Dedifferentiated amniotic fluid mesenchymal stem cell (primary cell): ENCODE measurements at regions not wholly inside any gene's neighbourhood (a gene's known extent, or its start where the extent isn't known, plus 50 kb on each side); places are given as distances from the start of the nearest gene placed in this dataset.
"Not testable (repeated sequence)": the region's sequence is repeated elsewhere in the genome, so short reads cannot be mapped to it uniquely, and the experiment has no call there.

Experiments used
- DNase-seq: peaks from one replicate; pipeline ENCODE4 v3.0.0-alpha.2; 2016; ENCODE audit errors: extremely low spot score

DNA sequence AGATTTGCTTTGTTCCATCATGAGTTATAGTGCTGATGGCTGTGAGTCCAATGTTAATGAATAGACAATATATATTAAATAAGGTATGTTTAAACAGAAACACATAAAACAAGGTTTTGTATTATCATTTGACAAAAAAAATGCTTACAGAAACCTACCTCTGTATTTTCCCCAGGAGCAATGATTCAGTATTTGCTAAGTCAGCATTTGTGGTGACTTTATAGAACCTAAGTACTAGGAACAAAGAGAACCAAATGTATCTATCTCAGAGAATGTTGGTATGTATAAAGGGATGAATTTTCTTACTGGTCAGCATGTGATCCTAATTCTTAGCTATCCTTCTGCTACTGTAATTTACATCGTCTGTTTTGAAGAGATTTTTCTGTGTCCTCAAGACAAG is 421.5 kb upstream of the SEL1L start:
- DNase-seq: no peak

DNA sequence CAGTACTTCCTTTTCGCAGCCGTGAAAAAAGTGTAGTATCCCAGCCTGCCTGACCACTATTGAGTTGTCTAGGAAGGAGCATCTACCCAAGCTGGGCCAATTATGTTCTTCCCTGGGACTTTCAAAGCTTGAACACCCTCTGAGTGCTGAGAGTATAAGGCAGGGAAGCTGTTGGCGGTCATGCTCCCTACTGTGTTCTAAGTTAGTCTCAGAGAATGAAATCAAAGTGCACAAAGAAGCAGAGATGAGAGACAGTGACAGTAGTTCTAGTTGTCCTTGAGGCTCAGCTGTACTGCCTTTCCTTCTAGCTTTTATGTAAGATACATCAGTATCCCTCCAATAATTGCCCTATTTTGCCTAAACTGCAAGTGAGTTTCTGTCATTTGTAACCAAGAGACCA is 427.1 kb upstream of the SEL1L start:
- DNase-seq: no peak

DNA sequence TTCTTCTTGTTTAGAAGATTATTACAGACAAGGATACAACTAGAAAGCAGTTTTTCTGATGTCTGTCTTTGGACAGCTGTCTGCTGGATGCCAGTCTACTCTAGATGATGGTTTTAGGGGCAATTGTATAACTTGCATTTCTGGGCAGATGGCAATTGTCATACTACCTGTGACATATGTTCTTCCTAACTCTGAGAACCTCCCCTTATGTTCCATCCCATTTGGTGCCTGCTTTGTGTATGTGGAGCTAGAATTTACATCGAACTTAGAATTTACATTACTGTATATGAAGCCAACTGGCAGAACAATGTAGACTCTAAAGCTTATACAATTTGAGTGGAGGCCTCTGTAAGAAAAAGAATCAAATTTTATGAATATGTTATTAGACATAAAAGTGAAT is 430.2 kb upstream of the SEL1L start:
- DNase-seq: no peak

DNA sequence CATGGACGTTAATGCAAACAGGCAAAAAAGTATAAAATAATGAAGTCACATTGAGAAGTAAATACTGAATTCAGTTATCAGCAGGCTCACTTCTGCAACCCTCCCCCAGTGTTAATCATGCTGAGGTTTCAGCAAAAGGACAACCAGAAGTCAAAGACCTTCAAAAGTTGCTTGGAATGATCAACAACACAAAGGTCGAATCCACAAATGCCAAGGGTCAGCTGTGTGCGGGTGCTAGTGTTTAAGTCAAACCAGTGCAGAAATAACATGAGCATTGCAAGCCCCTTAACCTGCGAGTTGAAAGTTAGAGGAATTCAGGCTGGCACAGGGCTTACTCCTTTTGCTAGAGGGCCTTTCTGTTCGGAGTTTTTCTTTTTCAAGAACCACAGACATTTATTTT is 436.7 kb upstream of the SEL1L start:
- no peak for DNase-seq

DNA sequence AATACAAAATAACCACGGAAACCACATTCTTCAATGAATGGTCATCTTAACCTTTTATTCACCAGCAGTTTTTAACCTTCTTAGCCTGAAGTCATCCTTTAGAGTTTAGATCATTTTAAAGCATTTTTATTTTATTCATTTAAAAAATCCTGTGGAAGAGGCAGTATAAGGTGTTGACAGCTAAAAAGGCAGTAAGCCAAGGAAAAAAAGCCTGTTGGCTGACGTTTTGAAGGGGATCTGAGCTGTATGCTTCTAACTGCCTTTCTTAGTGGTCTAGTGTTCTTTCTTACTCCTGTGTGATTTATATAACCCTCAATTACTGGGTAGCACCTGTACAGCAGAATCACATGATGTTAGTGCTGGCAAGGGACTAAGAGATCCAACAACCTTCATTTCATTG is 438.3 kb upstream of the SEL1L start:
- DNase-seq: no peak

DNA sequence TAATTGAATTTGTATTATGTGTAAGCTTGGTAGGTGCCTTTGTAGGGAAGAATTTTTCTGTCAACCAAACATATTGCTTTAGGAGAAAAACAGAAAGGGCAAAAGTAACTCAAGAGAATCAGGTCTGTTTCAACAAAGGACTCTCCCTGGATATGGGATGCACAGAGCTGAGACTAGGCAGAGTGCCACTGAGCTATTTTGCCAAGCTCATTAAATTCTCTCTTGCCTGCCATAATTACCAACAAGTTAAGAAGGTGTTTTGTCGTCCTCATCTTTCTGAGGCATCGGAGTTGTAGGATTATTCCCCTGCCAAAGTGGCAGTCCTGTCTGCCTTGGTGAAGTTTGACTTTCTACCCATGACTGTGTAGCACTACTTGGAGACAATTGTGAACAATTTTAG is 438.9 kb upstream of the SEL1L start:
- DNase-seq: no peak

DNA sequence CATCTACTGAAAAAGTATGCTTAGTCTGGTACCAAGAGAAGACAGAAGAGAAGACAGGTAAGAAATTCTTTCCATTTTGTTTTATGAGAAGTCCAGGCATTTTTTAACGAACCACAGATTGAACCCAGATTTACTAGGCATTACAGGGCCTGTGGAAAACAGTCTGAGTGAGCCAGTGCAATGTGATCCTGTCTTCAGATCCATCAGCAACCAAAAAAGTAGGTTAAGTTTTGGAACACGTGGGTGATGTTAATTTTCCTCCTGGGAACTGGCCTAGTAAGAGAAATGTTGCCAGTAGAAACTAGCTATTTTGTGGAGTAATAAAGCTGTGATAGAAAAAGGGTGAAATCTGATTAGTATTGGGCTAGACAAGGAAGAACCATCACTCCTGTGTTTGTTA is 440.9 kb upstream of the SEL1L start:
- DNase-seq: no peak

DNA sequence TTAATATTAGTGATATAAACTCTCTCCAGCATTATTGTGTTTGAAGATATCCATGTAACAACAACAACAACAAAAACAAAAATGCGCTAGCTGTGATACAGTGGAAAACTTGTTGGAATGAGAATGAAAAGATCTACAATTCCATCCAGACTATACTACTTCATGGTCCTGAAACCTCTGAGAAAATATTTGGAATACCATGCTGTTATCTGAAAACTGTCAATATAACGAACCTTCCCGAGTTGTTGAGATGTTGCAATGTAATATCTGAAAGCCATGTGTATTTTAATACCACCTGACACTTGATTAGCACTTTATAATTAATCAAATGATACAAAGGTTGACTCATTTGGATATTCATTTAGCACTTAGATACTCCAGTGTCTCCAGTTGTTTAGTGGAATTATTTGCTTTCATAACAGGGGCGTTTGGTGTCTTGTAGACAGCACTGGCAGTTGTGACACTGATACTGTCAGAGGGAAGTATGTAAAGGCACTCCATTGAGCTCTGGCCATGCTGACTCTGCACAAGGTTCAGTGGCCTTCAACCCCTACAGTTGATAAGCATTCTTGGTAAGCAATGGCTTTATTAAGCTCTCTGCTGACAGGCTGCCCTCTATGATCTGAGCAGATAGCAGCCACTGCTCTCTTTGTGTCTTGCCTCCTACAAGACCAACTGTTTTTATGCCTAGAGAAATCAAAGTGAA is 447.1 kb upstream of the SEL1L start:
- no peak for DNase-seq

DNA sequence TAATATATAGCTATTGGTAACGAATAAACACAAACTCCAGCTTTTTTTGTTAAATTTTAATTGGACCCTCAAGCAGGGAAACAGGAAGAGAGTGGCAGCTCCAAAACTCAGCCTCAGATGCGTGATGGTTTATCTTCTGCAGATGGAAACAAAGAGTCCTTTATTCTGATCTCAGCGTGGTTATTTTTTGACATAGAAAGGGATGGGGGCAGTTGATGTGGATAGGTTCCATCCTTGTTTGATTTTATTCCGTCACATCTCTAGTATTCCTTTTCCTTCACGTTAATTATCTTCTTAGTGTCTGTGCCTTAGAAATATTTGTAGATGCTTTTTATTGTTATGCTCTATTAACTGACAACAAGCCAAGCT is 447.6 kb upstream of the SEL1L start:
- DNase-seq: no peak

DNA sequence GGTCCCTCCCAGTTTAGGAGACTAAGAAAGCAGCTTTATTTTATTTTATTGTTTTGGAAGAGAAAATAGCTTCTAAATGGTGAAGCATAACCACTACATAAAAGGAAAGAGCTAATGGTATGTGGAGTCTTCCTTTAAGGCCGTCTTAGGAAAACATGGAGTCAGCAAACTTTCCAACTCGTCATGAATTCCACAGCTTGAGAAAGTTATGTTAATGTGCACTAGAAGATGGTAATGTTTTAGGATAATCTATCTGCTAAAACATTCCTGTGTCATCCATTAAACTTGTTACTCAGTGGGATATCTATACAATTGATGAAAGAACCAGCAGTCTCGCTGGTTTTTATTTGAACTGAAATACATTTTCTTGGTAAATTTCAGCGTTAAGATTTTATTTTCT is 448.4 kb upstream of the SEL1L start:
- DNase-seq: no peak

DNA sequence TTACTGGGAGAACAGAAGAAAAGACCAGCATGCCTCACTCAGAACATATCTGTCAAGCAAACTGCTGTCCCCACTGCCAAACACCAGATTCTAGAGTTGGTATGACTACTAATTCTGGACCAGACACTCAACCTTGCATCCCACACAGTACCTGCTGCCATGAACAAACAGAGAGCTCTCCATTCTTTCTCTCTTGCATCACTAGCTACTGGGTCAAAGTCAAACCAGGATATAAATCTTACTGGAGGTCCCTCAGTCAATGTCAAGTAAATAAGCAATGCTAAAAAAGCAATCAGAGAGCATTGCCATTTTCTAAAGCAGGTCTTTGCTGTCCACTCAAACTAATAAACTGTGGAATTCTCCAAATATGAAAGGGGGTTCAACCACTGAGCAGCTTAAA is 452.4 kb upstream of the SEL1L start:
- DNase-seq: no peak

DNA sequence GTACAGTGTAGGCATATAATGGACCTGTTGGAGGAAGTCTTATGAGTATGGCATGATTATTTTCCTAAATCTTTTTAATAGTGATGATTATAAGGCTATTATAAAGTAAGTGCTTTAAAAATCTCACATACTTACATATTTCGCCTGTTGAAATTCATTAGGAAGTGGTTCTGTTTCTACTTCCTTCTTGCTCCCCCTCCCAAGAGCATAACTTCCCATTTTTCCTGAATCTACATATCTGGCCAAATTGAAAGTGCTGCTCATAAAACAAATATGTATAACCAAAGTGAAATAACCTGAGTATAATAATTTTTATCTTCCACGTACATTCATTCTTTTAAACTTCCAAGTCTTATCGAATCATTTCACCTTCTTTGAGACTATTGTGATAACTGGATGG is 455.6 kb upstream of the SEL1L start:
- no peak for DNase-seq

DNA sequence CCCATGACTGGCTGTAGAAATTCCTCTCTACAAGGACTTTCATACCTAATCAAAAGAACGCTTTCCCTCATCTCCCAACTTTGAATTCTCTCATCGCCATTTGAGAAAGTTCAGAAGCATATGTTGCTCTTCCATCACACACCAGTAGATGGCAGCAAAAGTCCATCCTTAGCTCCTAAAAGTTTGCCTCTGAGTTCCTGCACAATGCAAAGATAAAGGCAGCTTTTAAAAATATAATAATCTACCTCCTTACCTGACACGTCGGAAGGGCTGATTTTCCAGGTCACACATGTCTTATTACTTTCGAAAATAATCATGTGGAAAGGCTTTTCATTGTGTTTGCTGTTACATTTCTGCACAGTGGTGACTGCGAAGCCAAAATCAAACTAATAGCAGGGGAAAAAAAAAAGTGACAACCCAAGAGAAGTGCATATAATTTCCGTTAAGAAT is 456.7 kb upstream of the SEL1L start:
- peak; percentile 35 for DNase-seq

DNA sequence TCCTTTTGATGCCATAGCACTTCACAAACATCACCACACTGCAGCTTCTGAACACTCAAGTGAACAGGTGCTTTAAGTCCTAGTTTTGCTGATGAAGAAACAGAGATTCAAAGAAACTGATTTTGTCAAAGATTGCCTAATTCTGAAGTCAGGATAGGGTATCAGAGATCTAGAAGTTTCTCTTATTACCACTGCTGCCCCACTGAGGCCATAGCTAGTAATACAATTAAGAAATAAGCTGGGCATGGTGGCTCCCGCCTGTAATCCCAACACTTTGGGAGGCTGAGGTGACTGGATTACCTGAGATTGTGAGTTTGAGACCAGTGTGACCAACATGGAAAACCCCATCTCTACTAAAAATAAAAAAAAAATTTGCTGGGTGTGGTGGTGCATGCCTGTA is 458.3 kb upstream of the SEL1L start:
- DNase-seq: no peak

DNA sequence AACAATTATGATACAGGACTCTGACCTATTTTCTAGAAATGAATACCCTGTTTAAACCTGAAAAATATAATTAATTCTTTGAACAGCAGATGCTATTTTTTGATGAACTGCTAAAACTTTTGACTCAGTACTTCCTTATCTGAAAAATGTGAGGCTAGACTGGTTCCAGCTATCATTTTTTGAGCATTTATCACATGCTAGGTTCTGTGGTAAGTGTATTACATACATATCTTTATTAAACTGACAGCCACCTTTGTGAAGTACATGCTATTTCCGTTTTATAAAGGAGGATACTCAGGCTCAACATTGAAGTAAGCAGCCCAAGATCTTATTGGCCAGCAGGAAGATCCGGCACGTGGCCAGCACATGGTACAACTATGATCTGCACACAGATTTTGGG is 459.8 kb upstream of the SEL1L start:
- no peak for DNase-seq

DNA sequence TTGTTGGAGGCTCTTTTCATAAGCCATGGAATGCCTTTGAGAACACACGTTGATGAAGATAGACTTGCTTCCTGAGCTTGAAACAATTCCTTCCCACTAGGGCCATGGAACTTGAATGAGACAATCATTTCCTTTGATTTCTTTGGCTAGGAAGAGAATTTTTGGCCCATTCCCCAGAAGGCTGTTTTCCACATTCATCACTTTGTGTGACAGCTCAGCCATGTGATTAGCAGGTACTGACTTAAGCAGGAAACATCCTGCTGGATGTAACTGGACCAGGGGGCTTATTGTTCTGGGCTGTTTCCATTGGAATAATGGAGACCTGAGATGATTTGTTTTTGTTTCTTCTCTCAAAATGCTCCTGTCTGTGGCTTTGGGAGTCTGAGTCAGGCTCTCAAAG is 469.8 kb upstream of the SEL1L start:
- no peak for DNase-seq

DNA sequence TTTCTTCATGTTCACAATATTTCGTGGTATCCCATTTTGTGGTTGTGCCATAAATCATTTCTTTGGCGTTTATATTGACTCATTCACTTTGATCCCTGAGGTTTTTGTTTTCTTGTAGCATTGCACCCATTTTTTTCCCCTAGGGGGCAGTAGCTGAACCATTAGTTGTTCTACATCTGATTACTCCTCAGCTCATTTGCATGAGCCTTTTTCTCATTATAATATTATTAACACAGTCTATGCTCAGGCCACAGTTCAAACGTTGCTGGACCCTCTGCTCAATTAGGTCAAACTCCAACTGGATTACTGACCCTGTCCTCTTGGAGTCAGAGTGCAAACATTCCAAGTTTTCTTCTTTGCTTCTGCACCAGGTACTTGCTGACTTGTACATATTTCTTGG is 475.4 kb upstream of the SEL1L start:
- no peak for DNase-seq

DNA sequence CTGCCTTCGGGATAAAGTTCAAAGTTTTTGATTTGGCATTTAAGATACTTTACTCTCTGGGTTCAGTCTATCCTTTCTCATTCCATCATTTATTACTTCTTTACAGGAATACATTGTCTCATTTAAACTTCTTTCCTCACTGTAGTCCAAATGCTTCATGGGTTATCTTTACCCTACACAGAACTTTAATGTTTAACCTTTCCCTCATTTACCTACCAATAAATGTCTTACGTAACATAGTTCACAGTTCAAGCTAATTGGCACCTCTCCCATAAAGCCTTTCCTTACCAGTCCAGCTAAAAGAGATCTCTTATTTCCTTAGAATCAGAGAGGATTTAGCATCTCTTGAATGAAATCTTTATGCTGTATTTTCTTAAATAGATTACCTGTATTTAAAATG is 476.3 kb upstream of the SEL1L start:
- DNase-seq: no peak

DNA sequence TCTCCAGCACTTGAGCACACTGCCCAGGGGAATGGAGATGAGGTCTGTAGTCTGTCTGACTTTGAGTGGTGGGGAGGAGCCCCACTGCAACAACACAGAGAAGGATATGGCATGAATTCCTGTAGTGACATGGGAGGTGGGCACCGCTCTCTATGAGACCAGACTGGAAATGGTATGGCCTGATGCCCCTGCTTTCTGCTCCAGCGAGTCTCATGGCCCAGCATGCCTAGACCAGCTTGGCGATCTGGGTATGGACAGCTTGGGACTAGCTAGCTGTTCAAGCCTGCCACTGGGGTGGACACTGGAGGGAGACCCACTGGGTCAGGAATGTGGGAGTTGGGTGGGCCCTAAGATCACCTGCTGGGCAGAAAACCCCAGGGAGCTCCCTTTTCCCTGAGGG is 477.8 kb upstream of the SEL1L start:
- no peak for DNase-seq

DNA sequence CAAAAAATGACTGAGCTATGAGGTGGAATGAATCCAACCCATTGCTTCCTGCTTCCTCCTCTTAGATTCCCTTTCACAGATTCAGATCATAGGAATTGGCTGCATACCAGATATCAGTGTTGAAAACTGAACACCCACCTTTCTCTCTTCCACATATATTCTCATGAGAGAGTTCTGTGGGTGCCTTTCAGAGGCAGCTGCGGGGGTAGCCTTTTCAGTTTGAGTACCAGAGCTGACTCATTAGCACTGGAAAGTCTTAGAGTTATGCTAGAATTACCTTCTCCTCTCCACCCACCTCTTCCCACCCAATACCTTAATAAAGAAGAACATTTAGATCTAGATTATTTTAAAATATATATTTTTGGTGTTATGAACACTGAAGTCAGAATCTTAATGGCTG is 495.4 kb upstream of the SEL1L start:
- no peak for DNase-seq

DNA sequence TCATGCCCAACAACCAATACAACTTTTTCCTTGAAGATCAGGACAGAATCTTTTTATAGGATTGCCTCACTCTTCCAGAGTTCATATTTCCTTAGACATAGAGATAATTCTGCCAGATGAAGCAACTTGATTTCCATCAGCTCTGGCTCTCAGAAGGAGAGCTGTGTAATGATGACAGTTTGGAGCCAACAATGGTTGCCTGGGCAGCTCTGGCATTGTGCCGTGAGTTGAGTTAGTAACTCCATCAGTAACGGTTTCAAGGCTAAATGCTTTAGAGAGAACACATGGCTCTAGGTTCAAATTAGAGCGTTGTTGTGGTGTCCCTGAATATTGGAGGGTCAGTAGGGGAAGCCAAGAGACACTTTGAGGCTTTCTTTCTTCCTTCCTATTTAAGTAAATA is 501.7 kb upstream of the SEL1L start:
- DNase-seq: no peak

DNA sequence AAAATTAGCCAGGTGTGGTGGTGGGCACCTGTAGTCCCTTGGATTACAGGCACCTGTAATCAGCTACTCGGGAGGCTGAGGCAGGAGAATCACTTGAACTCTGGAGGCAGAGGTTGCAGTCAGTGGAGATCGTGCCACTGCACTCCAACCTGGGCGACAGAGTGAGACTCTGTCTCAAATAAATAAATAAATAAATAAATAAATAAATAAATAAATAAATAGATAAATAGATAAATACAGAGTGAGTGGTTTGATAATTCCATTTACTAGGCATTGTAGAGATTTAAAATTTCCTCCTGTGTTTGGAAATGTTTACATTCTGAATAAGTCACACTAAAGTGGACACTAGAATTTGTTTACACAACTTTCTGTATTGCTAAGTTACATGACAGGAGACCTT is 504.4 kb upstream of the SEL1L start:
- not testable (repeated sequence) for DNase-seq

DNA sequence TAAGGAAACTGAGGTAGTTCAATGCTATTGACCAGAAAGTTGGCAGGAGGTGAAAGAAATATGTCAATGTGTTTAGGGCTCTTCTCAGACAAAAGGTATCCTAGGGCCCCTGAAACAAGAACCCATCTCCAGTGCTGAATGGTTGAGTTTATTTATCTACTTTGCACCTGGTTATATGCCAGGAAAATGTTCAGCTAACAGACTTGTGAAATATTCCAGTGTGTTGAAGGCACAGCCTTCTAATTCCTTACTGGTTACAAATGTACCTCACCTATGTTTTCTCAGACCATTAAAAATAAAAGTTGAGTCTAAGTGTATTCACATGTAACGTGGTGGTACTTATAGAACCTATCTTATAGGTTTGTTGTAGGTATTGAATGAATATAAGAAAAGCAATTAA is 511.7 kb upstream of the SEL1L start:
- DNase-seq: no peak

DNA sequence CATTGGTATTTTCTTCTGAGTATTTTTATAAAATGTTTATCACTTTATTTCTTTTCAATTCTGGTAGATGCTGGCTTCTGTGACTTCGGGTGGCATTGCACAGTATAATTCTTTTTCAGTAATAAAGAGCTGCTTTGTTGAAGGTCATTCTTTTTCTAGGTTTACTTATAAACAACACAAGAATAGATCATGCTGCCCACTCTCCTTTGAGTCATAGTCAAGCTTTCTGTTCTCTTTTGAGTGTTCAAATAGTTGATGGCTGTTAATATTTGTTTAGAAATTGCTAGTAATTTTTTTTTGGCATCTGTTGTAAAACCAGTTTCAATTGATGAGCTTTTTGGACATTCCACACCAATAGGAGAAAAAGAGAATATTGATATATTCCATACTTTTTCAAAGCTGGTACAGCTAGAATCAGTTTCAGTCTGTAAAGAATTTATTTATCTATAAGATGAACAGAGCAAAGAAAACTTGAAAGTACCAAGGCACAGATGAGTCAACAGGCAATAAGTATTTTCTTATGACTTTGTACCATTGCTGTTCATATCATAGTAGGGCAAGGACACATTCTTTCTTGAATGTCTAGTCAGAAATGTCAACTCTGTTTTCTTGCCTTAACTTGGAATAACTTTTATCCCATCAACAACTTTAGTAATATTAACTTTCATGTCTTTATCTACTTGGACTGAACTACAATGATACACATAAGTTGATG is 513.0 kb upstream of the SEL1L start:
- DNase-seq: no peak
